Activated CD4-positive, alpha-beta T cell treated with anti-CD3 and anti-CD28 coated beads, Interleukin-2, amount 10 ng/mL, durations not matched to agents 7 days and 5 days (primary cell): ENCODE measurements at regions not wholly inside any gene's neighbourhood (a gene's known extent, or its start where the extent isn't known, plus 50 kb on each side); places are given as distances from the start of the nearest gene placed in this dataset.
"Not testable (repeated sequence)": the region's sequence is repeated elsewhere in the genome, so short reads cannot be mapped to it uniquely, and the experiment has no call there.

Experiments
- CTCF ChIA-PET: fragments of 350-600 bp; sonication (Branson Sonifier 250); formaldehyde crosslinking; loops from one replicate; lab custom pipeline; 2021; ENCODE audit warnings: antibody characterized with exemption; lab: Charles Lee
- POLR2A ChIA-PET: fragments of 350-600 bp; sonication (Branson Sonifier 250); formaldehyde crosslinking; loops from one replicate; lab custom pipeline; 2021; ENCODE audit warnings: antibody characterized with exemption; lab: Charles Lee
- DNase-seq: peaks from one replicate; pipeline ENCODE4 v3.0.0-alpha.2; 2020
- H3K27ac Mint-ChIP-seq: one replicate; pipeline ENCODE4 v1.8.0; 2021; ENCODE audit warnings: mild to moderate bottlenecking, moderate library complexity, mixed read lengths
- H3K27me3 Mint-ChIP-seq: one replicate; pipeline ENCODE4 v1.8.0; 2021; ENCODE audit warnings: mixed read lengths
- H3K36me3 Mint-ChIP-seq: one replicate; pipeline ENCODE4 v1.8.0; 2021; ENCODE audit warnings: low read depth, mixed read lengths
- H3K4me1 Mint-ChIP-seq: one replicate; pipeline ENCODE4 v1.8.0; 2021; ENCODE audit warnings: mixed read lengths
- H3K4me3 Mint-ChIP-seq: one replicate; pipeline ENCODE4 v1.8.0; 2021; ENCODE audit warnings: mild to moderate bottlenecking, moderate library complexity, mixed read lengths
- H3K9me3 Mint-ChIP-seq: one replicate; pipeline ENCODE4 v1.8.0; 2021; ENCODE audit warnings: mixed read lengths

- POLR2A ChIA-PET = no interaction called here
Measured at GRCh38 chr1:173257805-173258204, 50.7 kb upstream of the TNFSF4 start.

DNA sequence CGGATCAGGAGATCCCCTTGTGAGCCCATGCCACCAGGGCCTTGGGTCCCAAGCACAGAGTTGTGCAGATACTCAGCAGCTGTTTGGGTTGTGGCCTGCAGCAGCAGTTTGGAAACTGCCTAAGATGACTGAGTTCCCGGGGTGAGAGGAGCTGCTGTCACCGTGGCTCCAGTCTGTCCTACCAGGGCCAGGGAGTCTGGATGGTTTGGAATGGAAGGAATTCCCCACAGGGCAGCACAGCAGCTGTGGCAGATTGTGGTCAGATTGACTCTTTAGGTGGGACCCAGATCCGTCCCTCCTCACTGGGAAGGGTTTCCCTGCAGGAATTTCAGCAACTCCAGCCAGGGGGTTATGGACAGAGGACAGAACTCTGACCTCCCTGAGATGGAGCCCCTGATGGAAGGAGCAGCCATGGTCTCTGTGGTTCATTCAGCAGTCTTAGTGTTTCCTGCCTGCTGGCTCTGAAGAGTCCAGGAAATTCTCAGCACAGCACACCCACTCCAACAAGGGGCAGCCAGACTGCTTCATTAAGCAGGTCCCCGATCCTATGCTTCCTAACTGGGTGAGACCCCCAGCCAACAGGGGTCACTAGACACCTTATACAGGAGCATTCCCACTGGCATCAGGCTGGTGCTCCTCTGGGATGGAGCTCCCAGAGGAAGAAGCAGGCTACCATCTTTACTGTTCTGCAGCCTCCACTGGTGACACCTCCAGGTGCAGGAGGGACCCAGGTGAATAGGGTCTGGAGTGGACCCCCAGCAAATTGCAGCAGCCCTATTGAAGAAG, 51.5 kb upstream of the TNFSF4 start:
- H3K27ac Mint-ChIP-seq = no peak overlapping the region
- CTCF ChIA-PET = no interaction called here
- POLR2A ChIA-PET = no interaction called here
- no peaks in the 10 kb centered on the region for H3K27me3 Mint-ChIP-seq
- peaks cover 2% of the 10 kb centered on the region for H3K4me1 Mint-ChIP-seq
- H3K36me3 Mint-ChIP-seq = no peaks in the 10 kb centered on the region
- H3K9me3 Mint-ChIP-seq = peaks cover 12% of the 10 kb centered on the region
- H3K4me3 Mint-ChIP-seq = no peak overlapping the region
- DNase-seq = no peak

More at GRCh38 chr1:173257805-173258204, 50.7 kb upstream of the TNFSF4 start:
- CTCF ChIA-PET = no interaction called here
- no peak overlapping the region for H3K27ac Mint-ChIP-seq
- no peak overlapping the region for H3K4me3 Mint-ChIP-seq
- H3K9me3 Mint-ChIP-seq = peaks cover 12% of the 10 kb centered on the region
- peaks cover 2% of the 10 kb centered on the region for H3K4me1 Mint-ChIP-seq
- no peaks in the 10 kb centered on the region for H3K36me3 Mint-ChIP-seq
- DNase-seq = no peak
- H3K27me3 Mint-ChIP-seq = no peaks in the 10 kb centered on the region

GRCh38 chr1:173260329-173260728, 53.2 kb upstream of the TNFSF4 start:
- CTCF ChIA-PET, POLR2A ChIA-PET: not testable (repeated sequence)
- H3K9me3 Mint-ChIP-seq = peaks cover 12% of the 10 kb centered on the region

DNA sequence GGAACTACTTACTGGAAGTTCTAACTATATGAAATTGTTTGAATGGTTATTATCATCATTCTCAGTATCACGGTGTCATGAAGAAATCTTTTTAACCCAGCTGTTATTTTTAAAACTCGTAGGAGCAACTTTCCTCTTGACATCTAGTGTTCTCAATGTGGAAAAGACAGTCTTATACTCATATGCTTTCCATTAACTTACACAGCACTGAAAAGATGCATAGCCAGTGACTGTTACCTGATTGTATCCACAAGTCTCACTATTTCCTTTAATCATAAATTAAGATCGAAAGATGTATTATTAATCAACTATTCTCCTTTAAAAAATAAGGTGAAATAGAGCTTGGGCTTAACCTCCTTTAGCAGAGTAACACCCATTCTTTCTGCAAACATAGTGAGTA, 59.7 kb upstream of the TNFSF4 start:
- POLR2A ChIA-PET = no interaction called here
- H3K4me3 Mint-ChIP-seq = no peak overlapping the region
- no peak for DNase-seq
- no peaks in the 10 kb centered on the region for H3K36me3 Mint-ChIP-seq
- H3K9me3 Mint-ChIP-seq = peaks cover 2% of the 10 kb centered on the region
- H3K27ac Mint-ChIP-seq = no peak overlapping the region
- CTCF ChIA-PET = no interaction called here
- H3K27me3 Mint-ChIP-seq = peaks cover 1% of the 10 kb centered on the region
- H3K4me1 Mint-ChIP-seq = no peaks in the 10 kb centered on the region

More at GRCh38 chr1:173260329-173260728, 53.2 kb upstream of the TNFSF4 start:
- H3K4me3 Mint-ChIP-seq, H3K36me3 Mint-ChIP-seq, H3K4me1 Mint-ChIP-seq, H3K27ac Mint-ChIP-seq, DNase-seq, H3K27me3 Mint-ChIP-seq: not testable (repeated sequence)

DNA sequence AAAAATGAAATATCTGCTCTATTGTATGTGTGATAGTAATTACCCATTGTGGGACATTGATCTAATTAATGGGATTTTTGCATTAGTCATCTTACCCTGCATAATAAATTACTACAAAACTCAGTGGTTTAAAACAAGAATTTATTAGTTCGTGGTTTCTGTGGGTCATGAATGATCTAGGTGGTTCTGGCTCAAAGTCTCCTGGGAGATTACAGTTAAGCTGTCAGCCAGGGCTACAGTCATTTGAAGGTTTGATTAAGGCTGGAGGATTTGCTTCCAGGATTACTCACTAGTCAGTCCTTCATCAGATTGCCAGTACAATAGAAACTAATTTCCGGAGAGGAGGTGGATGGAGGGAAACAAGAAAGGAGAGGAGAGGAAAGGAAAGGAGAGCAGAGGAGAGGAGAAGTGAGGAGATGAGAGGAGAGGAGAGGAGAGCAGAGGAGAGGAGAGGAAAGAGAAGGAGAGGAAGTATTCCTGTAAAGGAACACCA, 60.4 kb upstream of the TNFSF4 start:
- Mint-ChIP-seq H3K27me3 (peaks cover 1% of the 10 kb centered on the region), H3K4me1 (no peaks in the 10 kb centered on the region), H3K9me3 (peaks cover 2% of the 10 kb centered on the region), H3K27ac (no peak overlapping the region), H3K4me3 (no peak overlapping the region), H3K36me3 (no peaks in the 10 kb centered on the region)
- DNase-seq = no peak
- CTCF ChIA-PET = no interaction called here
- POLR2A ChIA-PET = no interaction called here

DNA sequence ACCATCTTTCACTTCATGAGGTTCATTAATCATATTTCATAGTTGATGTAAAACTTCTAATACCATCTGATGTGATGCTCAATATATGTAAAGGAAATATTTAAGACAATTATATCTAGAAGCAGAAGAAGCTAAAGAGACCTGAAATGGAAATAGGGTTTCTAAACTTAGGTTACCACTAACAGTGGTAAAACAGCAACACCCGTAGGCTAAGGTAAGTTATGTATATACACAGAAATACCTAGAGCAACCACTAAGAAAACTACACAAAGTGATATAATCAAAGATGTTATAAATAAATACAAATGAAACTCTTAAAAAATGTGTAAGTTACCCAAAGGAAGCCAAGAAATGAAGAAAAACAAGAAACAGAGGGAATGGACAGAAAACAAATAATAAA, 61.1 kb upstream of the TNFSF4 start:
- H3K27ac Mint-ChIP-seq = no peak overlapping the region
- peaks cover 1% of the 10 kb centered on the region for H3K27me3 Mint-ChIP-seq
- POLR2A ChIA-PET = no interaction called here
- CTCF ChIA-PET = no interaction called here
- no peak for DNase-seq
- H3K36me3 Mint-ChIP-seq = no peaks in the 10 kb centered on the region
- H3K4me1 Mint-ChIP-seq = no peaks in the 10 kb centered on the region
- no peak overlapping the region for H3K4me3 Mint-ChIP-seq
- H3K9me3 Mint-ChIP-seq = no peaks in the 10 kb centered on the region

- no peaks in the 10 kb centered on the region for H3K36me3 Mint-ChIP-seq
- H3K9me3 Mint-ChIP-seq = no peaks in the 10 kb centered on the region
- no peak overlapping the region for H3K27ac Mint-ChIP-seq
Measured at GRCh38 chr1:173268786-173269277, 61.7 kb upstream of the TNFSF4 start.

GRCh38 chr1:173269490-173270230, 62.5 kb upstream of the TNFSF4 start:
- Mint-ChIP-seq H3K9me3 (no peaks in the 10 kb centered on the region), H3K36me3 (no peaks in the 10 kb centered on the region), H3K27me3 (peaks cover 1% of the 10 kb centered on the region), H3K4me3 (no peak overlapping the region), H3K27ac (no peak overlapping the region), H3K4me1 (no peaks in the 10 kb centered on the region)
- no peak for DNase-seq
- POLR2A ChIA-PET = no interaction called here
- CTCF ChIA-PET = no interaction called here

More at GRCh38 chr1:173268786-173269277, 61.7 kb upstream of the TNFSF4 start:
- POLR2A ChIA-PET = no interaction called here
- no peak overlapping the region for H3K4me3 Mint-ChIP-seq
- no peaks in the 10 kb centered on the region for H3K4me1 Mint-ChIP-seq
- no peak for DNase-seq
- H3K27me3 Mint-ChIP-seq = peaks cover 1% of the 10 kb centered on the region
- CTCF ChIA-PET = no interaction called here

DNA sequence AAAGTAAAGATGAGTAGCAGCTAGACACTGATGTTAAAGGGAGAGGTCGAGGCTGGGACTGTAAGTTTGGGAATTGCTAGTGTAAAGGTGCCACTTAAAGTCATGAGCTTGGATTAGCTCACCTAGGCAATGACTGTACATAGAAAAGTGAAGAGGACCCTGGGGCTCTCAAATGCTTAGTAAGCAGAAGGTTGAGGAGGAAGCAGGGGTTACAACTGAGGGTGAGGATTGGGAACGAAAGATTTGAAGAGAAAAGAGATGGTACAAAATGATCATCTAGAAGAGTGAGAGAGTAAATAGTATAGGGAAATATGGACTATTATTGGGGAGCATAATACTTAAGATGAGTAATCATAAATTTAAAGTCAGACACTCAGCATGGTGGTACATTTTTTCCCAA, 63.1 kb upstream of the TNFSF4 start:
- no peaks in the 10 kb centered on the region for H3K4me1 Mint-ChIP-seq
- H3K27me3 Mint-ChIP-seq = peaks cover 1% of the 10 kb centered on the region
- CTCF ChIA-PET = no interaction called here
- POLR2A ChIA-PET = no interaction called here
- no peak overlapping the region for H3K27ac Mint-ChIP-seq
- DNase-seq = no peak
- H3K4me3 Mint-ChIP-seq = no peak overlapping the region
- H3K36me3 Mint-ChIP-seq = no peaks in the 10 kb centered on the region
- no peaks in the 10 kb centered on the region for H3K9me3 Mint-ChIP-seq

GRCh38 chr1:173271021-173271420, 63.9 kb upstream of the TNFSF4 start:
- H3K4me1 Mint-ChIP-seq, CTCF ChIA-PET: not testable (repeated sequence)

DNA sequence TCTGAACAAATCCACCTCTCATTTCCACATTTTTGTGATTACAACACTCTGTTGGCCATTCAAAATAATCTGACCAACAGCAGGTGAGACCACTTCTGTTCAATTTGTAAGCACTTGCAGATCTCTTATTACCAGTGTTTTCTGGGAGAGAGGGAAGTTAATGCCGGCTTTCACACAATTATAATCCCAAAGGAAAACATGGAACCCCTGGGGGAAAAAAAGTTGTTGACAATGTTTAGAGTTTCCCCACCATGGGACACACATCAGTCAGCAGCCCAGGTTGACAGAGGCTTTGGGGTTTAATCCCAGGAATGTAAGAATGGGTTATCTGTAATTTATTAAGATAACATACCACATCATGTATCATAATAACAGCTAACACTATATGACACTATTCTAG, 68.4 kb upstream of the TNFSF4 start:
- Mint-ChIP-seq H3K27ac (no peak overlapping the region), H3K9me3 (no peaks in the 10 kb centered on the region), H3K27me3 (peaks cover 5% of the 10 kb centered on the region), H3K4me1 (peaks cover 8% of the 10 kb centered on the region), H3K36me3 (no peaks in the 10 kb centered on the region), H3K4me3 (no peak overlapping the region)
- no peak for DNase-seq
- POLR2A ChIA-PET = interaction anchor here (0.7 kb wide), 1 partner anchor 136 kb away, joined by 3 read pairs; no protein-coding TSS in a partner anchor
- CTCF ChIA-PET = no interaction called here

More at GRCh38 chr1:173271021-173271420, 63.9 kb upstream of the TNFSF4 start:
- H3K27ac Mint-ChIP-seq, POLR2A ChIA-PET, H3K27me3 Mint-ChIP-seq, H3K36me3 Mint-ChIP-seq, H3K4me3 Mint-ChIP-seq, DNase-seq, H3K9me3 Mint-ChIP-seq: not testable (repeated sequence)

DNA sequence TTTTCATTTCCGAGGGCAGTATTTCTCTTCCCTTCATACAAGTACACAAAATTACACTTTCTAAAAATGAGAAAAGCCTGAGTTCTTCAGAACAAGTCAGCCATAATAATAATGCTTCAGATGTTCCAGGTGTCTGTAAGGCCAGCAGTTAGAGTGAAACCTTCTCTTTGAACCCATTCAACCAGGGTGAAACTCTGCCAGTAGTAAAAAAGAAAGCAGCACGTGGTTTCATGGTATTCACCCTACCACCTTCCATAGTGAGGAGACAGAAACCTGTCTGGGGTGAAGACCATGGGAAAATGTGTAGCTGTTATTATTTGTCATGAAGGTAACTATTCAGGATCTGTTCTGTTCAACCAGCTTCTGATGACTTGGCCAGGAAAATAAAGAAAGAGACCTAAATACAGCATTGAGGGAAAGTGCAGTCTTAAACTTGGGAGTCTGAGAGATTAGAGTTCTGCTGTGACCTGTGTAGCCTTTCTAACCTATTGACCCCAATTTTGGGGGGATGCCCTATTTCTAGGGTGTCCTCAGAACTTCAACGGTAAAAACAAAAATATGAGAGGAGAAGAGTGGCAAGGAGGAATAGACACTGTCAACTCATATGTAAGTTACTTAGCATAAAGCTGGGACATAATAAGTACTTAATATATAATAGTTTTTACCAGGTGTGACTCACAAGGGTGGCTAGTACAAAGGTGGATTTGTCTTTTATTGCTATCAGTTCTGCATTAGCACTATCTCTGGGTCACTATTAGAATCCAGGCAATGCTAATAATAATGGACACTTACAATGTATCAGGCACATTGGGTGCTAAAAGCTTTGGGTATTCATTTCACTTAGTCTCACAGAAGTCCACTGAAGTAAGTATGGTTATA, 70.0 kb upstream of the TNFSF4 start:
- no peak for DNase-seq
- ChIA-PET POLR2A (no interaction called here), CTCF (interaction anchor here (0.5 kb wide), 1 partner anchor 511 kb away, joined by 3 read pairs; no protein-coding TSS in a partner anchor)
- Mint-ChIP-seq H3K9me3 (no peaks in the 10 kb centered on the region), H3K27me3 (peaks cover 5% of the 10 kb centered on the region), H3K27ac (no peak overlapping the region), H3K4me3 (no peak overlapping the region), H3K36me3 (no peaks in the 10 kb centered on the region), H3K4me1 (peaks cover 8% of the 10 kb centered on the region)
